ENCODE measurements at regions not wholly inside any gene's neighbourhood (a gene's known extent, or its start where the extent isn't known, plus 50 kb on each side); places are given as distances from the start of the nearest gene placed in this dataset.

- no peak for DNase-seq
Measured at GRCh38 chr6:167524261-167525111, 199.6 kb downstream of the TTLL2 start.

GRCh38 chr6:167525774-167526173 is 200.9 kb downstream of the TTLL2 start:
- DNase-seq, result no peak

GRCh38 chr6:167526465-167527368 is 201.8 kb downstream of the TTLL2 start:
- DNase-seq, result no peak

GRCh38 chr6:167528239-167528638 is 203.4 kb downstream of the TTLL2 start:
- peak; percentile 43 for DNase-seq

GRCh38 chr6:167528976-167529375 is 204.1 kb downstream of the TTLL2 start:
- DNase-seq, result no peak

GRCh38 chr6:167529444-167530335 is 204.8 kb downstream of the TTLL2 start:
- no peak for DNase-seq

- DNase-seq, result no peak
Measured at GRCh38 chr6:167530951-167531350, 206.1 kb downstream of the TTLL2 start.

- DNase-seq, result peak; percentile 29
Measured at GRCh38 chr6:167532410-167533288, 207.8 kb downstream of the TTLL2 start.

- DNase-seq, result no peak
Measured at GRCh38 chr6:167533851-167534250, 209.0 kb downstream of the TTLL2 start.

- DNase-seq, result no peak
Measured at GRCh38 chr6:167537816-167538215, 212.9 kb downstream of the TTLL2 start.

- no peak for DNase-seq
Measured at GRCh38 chr6:167538746-167539145, 213.9 kb downstream of the TTLL2 start.

- no peak for DNase-seq
Measured at GRCh38 chr6:167540796-167541195, 215.9 kb downstream of the TTLL2 start.

- DNase-seq, result no peak
Measured at GRCh38 chr6:167541544-167541943, 216.7 kb downstream of the TTLL2 start.

- DNase-seq, result no peak
Measured at GRCh38 chr6:167543602-167544497, 219.0 kb downstream of the TTLL2 start.

GRCh38 chr6:167546611-167547327 is 221.9 kb downstream of the TTLL2 start:
- DNase-seq, result no peak

- no peak for DNase-seq
Measured at GRCh38 chr6:167547328-167547692, 222.4 kb downstream of the TTLL2 start.

- DNase-seq, result no peak
Measured at GRCh38 chr6:167547751-167548150, 222.9 kb downstream of the TTLL2 start.

- DNase-seq, result no peak
Measured at GRCh38 chr6:167548451-167548850, 223.6 kb downstream of the TTLL2 start.

- no peak for DNase-seq
Measured at GRCh38 chr6:167549213-167549612, 224.3 kb downstream of the TTLL2 start.

Measured in DMS 273 treated with DMSO at 0.1 percent for 48 hours (cell line).